ENCODE measurements at regions not wholly inside any gene's neighbourhood (a gene's known extent, or its start where the extent isn't known, plus 50 kb on each side); places are given as distances from the start of the nearest gene placed in this dataset.

DNA sequence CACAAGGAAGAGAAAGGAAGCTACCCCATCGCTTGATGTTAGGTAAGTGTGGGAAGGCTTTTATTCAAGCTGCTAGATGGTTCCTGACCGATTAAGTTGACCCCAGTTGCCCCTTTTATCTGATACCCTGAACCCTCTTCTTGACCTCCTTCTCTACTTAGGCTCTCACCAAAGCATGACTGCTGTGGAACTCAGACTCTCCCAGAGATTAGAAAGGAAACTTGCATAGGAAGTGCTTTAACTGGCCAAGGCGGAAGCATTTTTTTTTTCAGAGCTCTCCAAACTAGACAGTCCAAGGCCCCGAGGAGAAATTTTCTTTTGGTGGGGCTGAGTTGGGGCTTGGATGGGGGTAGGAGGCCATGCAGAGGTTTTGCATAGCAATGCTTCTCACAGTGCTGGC lies 101.3 kb upstream of the USP24 start:
- 54% methylated on average over 3 of the region's 4 CpGs for WGBS (ENCODE audit: insufficient coverage)
- TF ChIP-seq, protein P1, sequence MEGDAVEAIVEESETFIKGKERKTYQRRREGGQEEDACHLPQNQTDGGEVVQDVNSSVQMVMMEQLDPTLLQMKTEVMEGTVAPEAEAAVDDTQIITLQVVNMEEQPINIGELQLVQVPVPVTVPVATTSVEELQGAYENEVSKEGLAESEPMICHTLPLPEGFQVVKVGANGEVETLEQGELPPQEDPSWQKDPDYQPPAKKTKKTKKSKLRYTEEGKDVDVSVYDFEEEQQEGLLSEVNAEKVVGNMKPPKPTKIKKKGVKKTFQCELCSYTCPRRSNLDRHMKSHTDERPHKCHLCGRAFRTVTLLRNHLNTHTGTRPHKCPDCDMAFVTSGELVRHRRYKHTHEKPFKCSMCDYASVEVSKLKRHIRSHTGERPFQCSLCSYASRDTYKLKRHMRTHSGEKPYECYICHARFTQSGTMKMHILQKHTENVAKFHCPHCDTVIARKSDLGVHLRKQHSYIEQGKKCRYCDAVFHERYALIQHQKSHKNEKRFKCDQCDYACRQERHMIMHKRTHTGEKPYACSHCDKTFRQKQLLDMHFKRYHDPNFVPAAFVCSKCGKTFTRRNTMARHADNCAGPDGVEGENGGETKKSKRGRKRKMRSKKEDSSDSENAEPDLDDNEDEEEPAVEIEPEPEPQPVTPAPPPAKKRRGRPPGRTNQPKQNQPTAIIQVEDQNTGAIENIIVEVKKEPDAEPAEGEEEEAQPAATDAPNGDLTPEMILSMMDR (IDR thresholded peaks at IDR 0.05) = no peak
- H3K9me3 ChIP-seq (ENCODE audit: control insufficient read depth, insufficient read depth, low read length) = no peaks in the 10 kb centered on the region

DNA sequence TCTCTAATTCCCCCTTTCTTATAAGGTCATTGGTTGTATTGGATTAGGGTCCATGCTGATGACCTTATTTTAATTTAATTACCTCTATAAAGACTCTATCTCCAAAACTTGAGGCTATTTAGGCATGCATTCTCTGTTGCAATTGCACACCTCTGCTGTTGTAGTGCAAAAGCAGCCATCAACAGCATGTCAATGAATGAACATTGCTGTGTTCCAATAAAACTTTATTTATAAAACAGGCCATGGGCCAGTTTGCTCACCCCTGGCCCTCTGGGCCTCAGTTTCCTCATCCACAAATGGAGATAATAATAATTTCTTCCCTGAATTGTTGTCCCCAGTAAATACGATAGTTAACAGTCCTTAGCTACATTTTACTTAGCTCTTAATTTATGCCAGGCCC lies 100.4 kb upstream of the USP24 start:
- TF ChIP-seq, protein P1 (IDR thresholded peaks at IDR 0.05) = no peak
- no peaks in the 10 kb centered on the region for H3K4me1 Mint-ChIP-seq
- intact Hi-C loops (cut with micrococcal nuclease) = no loop called here

More for the DNA sequence above, 101.3 kb upstream of the USP24 start:
- H3K27me3 ChIP-seq (ENCODE audit: control insufficient read depth, insufficient read depth, low read length) = no peaks in the 10 kb centered on the region
- H3K4me3 ChIP-seq (ENCODE audit: low read length) = no peak overlapping the region
- H3K27me3 Mint-ChIP-seq (ENCODE audit: low read depth in 2 of 2) = peaks cover 0 to 7% of the 10 kb centered on the region in 2 donors
- no peak overlapping the region for H3K27ac Mint-ChIP-seq
- H3K36me3 Mint-ChIP-seq = no peaks in the 10 kb centered on the region
- intact Hi-C loops (cut with micrococcal nuclease) = no loop called here
- H3K4me3 Mint-ChIP-seq = no peak overlapping the region
- no peaks in the 10 kb centered on the region for H3K9me3 Mint-ChIP-seq
- DNase-seq = no peak
- no peak for ATAC-seq
- H3K4me1 ChIP-seq (ENCODE audit: control insufficient read depth, insufficient read depth, low read length) = no peaks in the 10 kb centered on the region
- H3K27ac ChIP-seq (ENCODE audit: low read length) = no peak overlapping the region
- no peaks in the 10 kb centered on the region for H3K36me3 ChIP-seq (ENCODE audit: control insufficient read depth, insufficient read depth, low read length)
- H3K4me1 Mint-ChIP-seq = no peaks in the 10 kb centered on the region

DNA sequence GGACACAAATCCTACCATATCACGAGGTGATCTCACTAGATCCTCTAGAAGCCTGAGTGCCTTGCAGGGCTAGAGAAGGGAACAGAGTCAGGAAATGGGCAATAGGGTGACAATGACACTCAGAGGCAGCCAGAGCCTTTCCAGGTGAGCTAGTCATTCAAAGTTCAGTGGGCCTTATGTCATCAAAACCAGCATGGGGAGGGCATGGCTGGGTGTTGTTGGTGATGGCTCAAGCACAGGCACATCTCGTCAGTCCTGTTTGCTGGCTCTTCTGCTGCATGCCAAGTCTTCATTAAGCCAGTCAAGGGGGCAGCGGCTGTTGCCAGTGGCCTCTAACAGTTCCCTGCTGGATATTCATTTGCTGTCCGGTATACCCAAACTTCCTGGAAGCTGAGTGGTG lies 99.6 kb upstream of the USP24 start:
- Mint-ChIP-seq H3K4me1 (no peaks in the 10 kb centered on the region), H3K27ac (no peak overlapping the region), H3K4me3 (no peak overlapping the region), H3K9me3 (no peaks in the 10 kb centered on the region), H3K36me3 (no peaks in the 10 kb centered on the region), H3K27me3 (ENCODE audit: low read depth in 2 of 2) (peaks cover 0 to 7% of the 10 kb centered on the region in 2 donors)
- TF ChIP-seq, protein P1 (IDR thresholded peaks at IDR 0.05) = no peak
- H3K4me3 ChIP-seq (ENCODE audit: low read length) = no peak overlapping the region
- no peaks in the 10 kb centered on the region for H3K27me3 ChIP-seq (ENCODE audit: control insufficient read depth, insufficient read depth, low read length)
- no peaks in the 10 kb centered on the region for H3K36me3 ChIP-seq (ENCODE audit: control insufficient read depth, insufficient read depth, low read length)
- 78% methylated on average over 4 of the region's 4 CpGs for WGBS (ENCODE audit: insufficient coverage)
- H3K9me3 ChIP-seq (ENCODE audit: control insufficient read depth, insufficient read depth, low read length) = no peaks in the 10 kb centered on the region
- H3K27ac ChIP-seq (ENCODE audit: low read length) = no peak overlapping the region
- no peaks in the 10 kb centered on the region for H3K4me1 ChIP-seq (ENCODE audit: control insufficient read depth, insufficient read depth, low read length)
- intact Hi-C loops (cut with micrococcal nuclease) = no loop called here
- ATAC-seq = no peak
- no peak for DNase-seq

More for the DNA sequence above, 100.4 kb upstream of the USP24 start:
- Histone ChIP-seq H3K27me3 (ENCODE audit: control insufficient read depth, insufficient read depth, low read length) (no peaks in the 10 kb centered on the region), H3K27ac (ENCODE audit: low read length) (no peak overlapping the region), H3K9me3 (ENCODE audit: control insufficient read depth, insufficient read depth, low read length) (no peaks in the 10 kb centered on the region), H3K36me3 (ENCODE audit: control insufficient read depth, insufficient read depth, low read length) (no peaks in the 10 kb centered on the region), H3K4me3 (ENCODE audit: low read length) (no peak overlapping the region), H3K4me1 (ENCODE audit: control insufficient read depth, insufficient read depth, low read length) (no peaks in the 10 kb centered on the region)
- no peak overlapping the region for H3K4me3 Mint-ChIP-seq
- H3K36me3 Mint-ChIP-seq = no peaks in the 10 kb centered on the region
- no peaks in the 10 kb centered on the region for H3K9me3 Mint-ChIP-seq
- no peak for DNase-seq
- no peak overlapping the region for H3K27ac Mint-ChIP-seq
- WGBS (ENCODE audit: insufficient coverage) = no CpG with 5 or more reads among the region's 1 CpG
- ATAC-seq = no peak
- H3K27me3 Mint-ChIP-seq (ENCODE audit: low read depth in 2 of 2) = peaks cover 0 to 7% of the 10 kb centered on the region in 2 donors

DNA sequence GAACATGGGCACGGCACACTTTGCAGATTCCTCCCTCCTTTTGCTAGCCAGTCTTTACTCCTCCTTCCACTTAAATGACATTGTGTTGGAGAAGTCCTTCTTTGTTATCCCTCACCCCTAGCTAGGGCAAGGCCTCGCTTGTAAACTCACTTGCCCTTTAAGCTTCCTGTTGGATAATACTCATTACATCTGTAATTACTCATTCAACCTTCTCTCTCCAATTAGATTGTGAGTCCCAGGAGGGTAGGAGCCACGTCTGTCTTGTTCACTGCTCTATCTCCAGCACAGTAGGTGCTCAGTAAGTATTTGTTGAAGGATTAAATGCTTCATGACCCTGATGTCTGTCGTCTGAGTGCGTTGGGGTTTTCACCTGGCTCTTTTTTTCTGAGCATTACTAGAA lies 98.7 kb upstream of the USP24 start:
- DNase-seq = no peak
- Histone ChIP-seq H3K36me3 (ENCODE audit: control insufficient read depth, insufficient read depth, low read length) (no peaks in the 10 kb centered on the region), H3K4me1 (ENCODE audit: control insufficient read depth, insufficient read depth, low read length) (no peaks in the 10 kb centered on the region), H3K9me3 (ENCODE audit: control insufficient read depth, insufficient read depth, low read length) (no peaks in the 10 kb centered on the region), H3K4me3 (ENCODE audit: low read length) (no peak overlapping the region), H3K27ac (ENCODE audit: low read length) (no peak overlapping the region), H3K27me3 (ENCODE audit: control insufficient read depth, insufficient read depth, low read length) (no peaks in the 10 kb centered on the region)
- WGBS (ENCODE audit: insufficient coverage) = 87% methylated on average over 4 of the region's 5 CpGs
- Mint-ChIP-seq H3K4me3 (no peak overlapping the region), H3K36me3 (no peaks in the 10 kb centered on the region), H3K4me1 (no peaks in the 10 kb centered on the region), H3K9me3 (no peaks in the 10 kb centered on the region), H3K27me3 (ENCODE audit: low read depth in 2 of 2) (peaks cover under 1 to 4% of the 10 kb centered on the region in 2 donors), H3K27ac (no peak overlapping the region)
- TF ChIP-seq, protein P1 (IDR thresholded peaks at IDR 0.05) = no peak
- intact Hi-C loops (cut with micrococcal nuclease) = no loop called here
- ATAC-seq = no peak
